Right atrium auricular region (tissue), 2 donors: ENCODE measurements at regions not wholly inside any gene's neighbourhood (a gene's known extent, or its start where the extent isn't known, plus 50 kb on each side); places are given as distances from the start of the nearest gene placed in this dataset.

ENCODE experiments used
- DNase-seq: peaks from one replicate; pipeline ENCODE4 v3.0.0-alpha.2; 2019; ENCODE audit warnings: low spot score
- H3K27ac ChIP-seq, 2 donors: fragments of 200-600 bp; sonication (generic); 1 replicate in 1 of 2; 2 replicates in 1 of 2; pipeline ENCODE4 v1.5.1; 2016 to 2019
- H3K27me3 ChIP-seq, 2 donors: fragments of 200-600 bp; sonication (generic); one replicate each; pipeline versions ENCODE4 v1.5.1 to v1.6.0; 2017 to 2019
- H3K36me3 ChIP-seq: fragments of 200-600 bp; sonication (generic); one replicate; pipeline ENCODE4 v1.5.1; 2016
- H3K4me1 ChIP-seq, 2 donors: fragments of 200-600 bp; sonication (generic); one replicate each; pipeline versions ENCODE4 v1.5.1 to v1.6.0; 2017 to 2019
- H3K4me3 ChIP-seq, 2 donors: fragments of 200-600 bp; sonication (generic); 1 replicate in 1 of 2; 2 replicates in 1 of 2; pipeline ENCODE4 v1.5.1; 2017 to 2019; ENCODE audit warnings: mild to moderate bottlenecking in 1 of 2, moderate library complexity in 1 of 2
- H3K9me3 ChIP-seq, 2 donors: fragments of 200-600 bp; sonication (generic); one replicate each; pipeline ENCODE4 v1.5.1; 2019
- CTCF ChIP-seq, 2 donors: fragments of 200-600 bp; sonication (generic); IDR thresholded peaks; one replicate each; pipeline ENCODE4 v1.5.1; 2019; ENCODE audit warnings: antibody characterized with exemption in 2 of 2

GRCh38 chr9:89873801-89874200 is 269.0 kb downstream of the GADD45G start:
- no peak for TF ChIP-seq CTCF (IDR thresholded peaks at IDR 0.05)
- Histone ChIP-seq H3K9me3 (no peaks in the 10 kb centered on the region), H3K36me3 (no peaks in the 10 kb centered on the region), H3K27me3 (no peaks in the 10 kb centered on the region), H3K4me1 (peaks cover 0 to 70% of the 10 kb centered on the region in 2 donors), H3K4me3 (no peak overlapping the region), H3K27ac (peak overlapping the region; percentile 81 to 97)
- DNase-seq = peak; percentile 40

GRCh38 chr9:89874351-89875321 is 269.8 kb downstream of the GADD45G start:
- Histone ChIP-seq H3K4me3 (no peak overlapping the region), H3K27ac (peak overlapping the region; percentile 81 to 97), H3K9me3 (no peaks in the 10 kb centered on the region), H3K27me3 (no peaks in the 10 kb centered on the region), H3K4me1 (peaks cover 0 to 78% of the 10 kb centered on the region in 2 donors), H3K36me3 (no peaks in the 10 kb centered on the region)
- TF ChIP-seq CTCF (IDR thresholded peaks at IDR 0.05) = no peak
- peak; percentile 58 for DNase-seq

DNA sequence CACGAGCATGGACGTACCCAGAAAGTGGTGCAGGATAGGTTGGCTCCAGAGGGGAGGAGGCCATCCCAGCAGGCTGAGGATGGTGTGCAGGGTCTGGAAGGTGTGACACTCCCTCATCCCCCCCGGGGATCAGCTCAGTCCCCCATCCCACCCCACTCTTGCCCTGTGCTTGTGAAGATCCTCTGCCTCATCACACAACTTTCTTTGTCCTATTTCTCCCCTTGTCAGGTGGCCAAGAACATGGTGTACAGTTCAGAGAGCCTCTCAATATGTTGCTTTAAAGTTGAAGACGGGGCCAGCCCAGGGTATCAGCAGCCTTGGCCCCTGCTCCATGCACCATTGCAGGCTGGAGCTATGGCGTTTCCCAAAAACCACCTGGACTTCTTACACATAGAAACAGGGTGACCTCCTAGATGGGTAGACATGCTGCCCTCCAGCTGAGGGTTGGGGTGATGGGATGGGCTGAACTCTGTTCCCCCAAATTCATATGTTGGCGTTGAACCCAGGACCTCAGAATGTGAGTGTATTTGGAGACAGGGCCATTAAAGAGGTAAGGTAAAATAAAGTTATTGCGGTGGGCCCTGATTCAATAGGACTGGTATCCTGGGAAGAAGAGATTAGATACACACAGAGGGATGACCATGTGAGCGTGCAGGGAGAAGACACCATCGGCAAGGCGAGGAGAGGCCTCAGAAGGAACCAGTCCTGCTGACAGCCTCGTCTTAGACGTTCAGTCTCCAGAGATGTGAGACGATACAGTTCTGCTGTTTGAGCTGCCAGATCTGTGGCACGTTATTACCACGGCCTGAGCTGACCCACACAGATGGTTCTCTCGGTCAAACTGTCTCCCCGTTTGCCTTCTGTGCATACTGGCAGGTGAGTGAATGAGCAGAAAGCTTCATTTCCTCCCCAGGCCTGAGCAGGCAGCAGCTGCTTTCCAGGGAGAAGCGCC is 272.5 kb downstream of the GADD45G start:
- no peak overlapping the region for H3K4me3 ChIP-seq
- no peaks in the 10 kb centered on the region for H3K9me3 ChIP-seq
- H3K27me3 ChIP-seq = no peaks in the 10 kb centered on the region
- peaks cover 0 to 69% of the 10 kb centered on the region in 2 donors for H3K4me1 ChIP-seq
- peak; percentile 46 for DNase-seq
- peak overlapping the region; percentile 81 to 97 for H3K27ac ChIP-seq
- H3K36me3 ChIP-seq = no peaks in the 10 kb centered on the region
- no peak for TF ChIP-seq CTCF (IDR thresholded peaks at IDR 0.05)

GRCh38 chr9:89878003-89878411 is 273.2 kb downstream of the GADD45G start:
- Histone ChIP-seq H3K36me3 (no peaks in the 10 kb centered on the region), H3K4me3 (no peak overlapping the region), H3K9me3 (no peaks in the 10 kb centered on the region), H3K27me3 (no peaks in the 10 kb centered on the region), H3K4me1 (peaks cover 0 to 64% of the 10 kb centered on the region in 2 donors), H3K27ac (peak overlapping the region; percentile 81 to 97)
- no peak for TF ChIP-seq CTCF (IDR thresholded peaks at IDR 0.05)
- DNase-seq = peak; percentile 38

DNA sequence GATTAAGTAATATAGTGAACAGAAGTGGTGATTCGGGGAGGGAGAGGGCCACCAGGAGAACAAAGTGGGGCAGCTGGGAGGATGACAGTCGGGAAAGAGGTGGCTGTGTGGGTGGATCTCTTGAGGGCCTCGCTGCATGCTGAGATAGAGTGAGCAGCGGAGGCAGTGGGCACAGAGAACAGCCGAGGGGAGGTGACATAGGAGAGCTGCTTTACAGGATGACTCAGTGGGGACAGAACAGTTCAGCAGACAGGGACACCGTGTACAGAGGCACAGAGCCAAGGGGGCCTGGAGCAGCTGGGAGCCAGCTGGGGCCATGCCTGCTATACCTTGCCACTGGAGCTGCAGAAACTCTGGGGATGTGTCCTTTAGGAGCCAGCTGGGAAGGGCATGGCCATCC is 273.9 kb downstream of the GADD45G start:
- Histone ChIP-seq H3K36me3 (no peaks in the 10 kb centered on the region), H3K9me3 (no peaks in the 10 kb centered on the region), H3K4me1 (peaks cover 0 to 62% of the 10 kb centered on the region in 2 donors), H3K4me3 (no peak overlapping the region), H3K27ac (peak overlapping the region; percentile 81 to 97), H3K27me3 (no peaks in the 10 kb centered on the region)
- no peak for TF ChIP-seq CTCF (IDR thresholded peaks at IDR 0.05)
- DNase-seq = peak; percentile 87
